ENCODE measurements at regions not wholly inside any gene's neighbourhood (a gene's known extent, or its start where the extent isn't known, plus 50 kb on each side); places are given as distances from the start of the nearest gene placed in this dataset.

GRCh38 chr3:56909349-56909748, 107.6 kb upstream of the ARHGEF3 start:
- intact Hi-C loops (cut with micrococcal nuclease; ENCODE audit: unreplicated experiment), result no loop called here
- Histone ChIP-seq H3K36me3 (ENCODE audit: low read depth) (no peaks in the 10 kb centered on the region), H2AFZ (no peak overlapping the region), H3K27me3 (ENCODE audit: insufficient read depth, low read depth) (no peaks in the 10 kb centered on the region), H3K9me2 (ENCODE audit: insufficient read depth) (no peaks in the 10 kb centered on the region), H3F3A (ENCODE audit: insufficient read depth, low read depth) (no peaks in the 10 kb centered on the region), H3K9me3 (ENCODE audit: insufficient read depth, low read depth) (no peaks in the 10 kb centered on the region), H3K4me3 (no peak overlapping the region), H3K4me1 (replicated peaks; ENCODE audit: insufficient read depth) (no peaks in the 10 kb centered on the region), H3K4me2 (no peak overlapping the region), H3K79me2 (ENCODE audit: low read depth) (no peaks in the 10 kb centered on the region), H4K20me1 (ENCODE audit: insufficient read depth) (no peaks in the 10 kb centered on the region), H3K27ac (no peak overlapping the region)
- no TSS peak for BruUV-seq (replicated peaks)
- TF ChIP-seq EZH2 (IDR thresholded peaks at IDR 0.05; ENCODE audit: low read depth), result no peak
- TF ChIP-seq CTCF (conservative IDR thresholded peaks at IDR 0.05), result no peak
- POLR2A ChIA-PET (ENCODE audit: unreplicated experiment), result no interaction called here
- CTCF ChIA-PET, result interaction anchor here (0.6 kb wide), 1 partner anchor 312 kb away, joined by 4 read pairs; no protein-coding TSS in a partner anchor
- no peak for DNase-seq

- TF ChIP-seq CTCF (conservative IDR thresholded peaks at IDR 0.05) (no peak), EZH2 (IDR thresholded peaks at IDR 0.05; ENCODE audit: low read depth) (no peak)
- no peaks in the 10 kb centered on the region for H3F3A ChIP-seq (ENCODE audit: insufficient read depth, low read depth)
- POLR2A ChIA-PET (ENCODE audit: unreplicated experiment), result no interaction called here
- no peak for DNase-seq
- no peak overlapping the region for H3K4me2 ChIP-seq
- H3K27me3 ChIP-seq (ENCODE audit: insufficient read depth, low read depth), result no peaks in the 10 kb centered on the region
- H4K20me1 ChIP-seq (ENCODE audit: insufficient read depth), result no peaks in the 10 kb centered on the region
- no peaks in the 10 kb centered on the region for H3K9me2 ChIP-seq (ENCODE audit: insufficient read depth)
- BruUV-seq (replicated peaks), result no TSS peak
- intact Hi-C loops (cut with micrococcal nuclease; ENCODE audit: unreplicated experiment), result no loop called here
- no peak overlapping the region for H3K4me3 ChIP-seq
- no peak overlapping the region for H2AFZ ChIP-seq
- no peak overlapping the region for H3K27ac ChIP-seq
- H3K4me1 ChIP-seq (replicated peaks; ENCODE audit: insufficient read depth), result no peaks in the 10 kb centered on the region
- no peaks in the 10 kb centered on the region for H3K9me3 ChIP-seq (ENCODE audit: insufficient read depth, low read depth)
- H3K36me3 ChIP-seq (ENCODE audit: low read depth), result no peaks in the 10 kb centered on the region
- H3K79me2 ChIP-seq (ENCODE audit: low read depth), result no peaks in the 10 kb centered on the region
- CTCF ChIA-PET, result no interaction called here
These were observed 106.3 kb upstream of the ARHGEF3 start for GRCh38 chr3:56908004-56908403.

GRCh38 chr3:56904552-56905215, 102.9 kb upstream of the ARHGEF3 start:
- H3K36me3 ChIP-seq (ENCODE audit: low read depth), result no peaks in the 10 kb centered on the region
- H3K79me2 ChIP-seq (ENCODE audit: low read depth), result no peaks in the 10 kb centered on the region
- BruUV-seq (replicated peaks), result no TSS peak
- intact Hi-C loops (cut with micrococcal nuclease; ENCODE audit: unreplicated experiment), result no loop called here
- DNase-seq, result no peak
- H3K9me2 ChIP-seq (ENCODE audit: insufficient read depth), result no peaks in the 10 kb centered on the region
- no peak overlapping the region for H3K4me3 ChIP-seq
- ChIA-PET POLR2A (ENCODE audit: unreplicated experiment) (no interaction called here), CTCF (no interaction called here)
- TF ChIP-seq EZH2 (IDR thresholded peaks at IDR 0.05; ENCODE audit: low read depth), result no peak
- no peak for TF ChIP-seq CTCF (conservative IDR thresholded peaks at IDR 0.05)
- no peaks in the 10 kb centered on the region for H3K4me1 ChIP-seq (replicated peaks; ENCODE audit: insufficient read depth)
- no peak overlapping the region for H2AFZ ChIP-seq
- no peaks in the 10 kb centered on the region for H3K27me3 ChIP-seq (ENCODE audit: insufficient read depth, low read depth)
- H3K9me3 ChIP-seq (ENCODE audit: insufficient read depth, low read depth), result no peaks in the 10 kb centered on the region
- no peaks in the 10 kb centered on the region for H4K20me1 ChIP-seq (ENCODE audit: insufficient read depth)
- H3K4me2 ChIP-seq, result no peak overlapping the region
- no peak overlapping the region for H3K27ac ChIP-seq
- H3F3A ChIP-seq (ENCODE audit: insufficient read depth, low read depth), result no peaks in the 10 kb centered on the region
